ENCODE measurements at regions not wholly inside any gene's neighbourhood (a gene's known extent, or its start where the extent isn't known, plus 50 kb on each side); places are given as distances from the start of the nearest gene placed in this dataset.

GRCh38 chr17:14454746-14455145 lies 153.9 kb downstream of the HS3ST3B1 start:
- H3K27ac ChIP-seq (ENCODE audit: low read length) = no peak overlapping the region
- H4K20me1 ChIP-seq (ENCODE audit: insufficient read depth) = no peaks in the 10 kb centered on the region
- TF ChIP-seq POLR2AphosphoS5 (IDR thresholded peaks at IDR 0.05) = no peak
- TF ChIP-seq MXI1 (conservative IDR thresholded peaks at IDR 0.05; ENCODE audit: poor library complexity, severe bottlenecking) = no peak
- no peak for TF ChIP-seq TAF1 (IDR thresholded peaks at IDR 0.05; ENCODE audit: low read depth)
- no peak for TF ChIP-seq CTCF (IDR thresholded peaks at IDR 0.05; ENCODE audit: poor library complexity, severe bottlenecking)
- TF ChIP-seq EP300 (conservative IDR thresholded peaks at IDR 0.05; ENCODE audit: poor library complexity, severe bottlenecking) = no peak
- TF ChIP-seq RAD21 (conservative IDR thresholded peaks at IDR 0.05) = no peak
- TF ChIP-seq REST (IDR thresholded peaks at IDR 0.05; ENCODE audit: borderline replicate concordance) = no peak
- TF ChIP-seq EZH2 (IDR thresholded peaks at IDR 0.05; ENCODE audit: borderline replicate concordance, insufficient read depth, low read length, poor library complexity, severe bottlenecking) = no peak
- no peak for TF ChIP-seq SMC3 (conservative IDR thresholded peaks at IDR 0.05; ENCODE audit: poor library complexity)

GRCh38 chr17:14452856-14453255 lies 152.0 kb downstream of the HS3ST3B1 start:
- Histone ChIP-seq H3K9ac (ENCODE audit: low read length) (no peak overlapping the region), H2AFZ (ENCODE audit: low read depth, low read length) (no peak overlapping the region), H4K20me1 (ENCODE audit: insufficient read depth) (no peaks in the 10 kb centered on the region), H3K9me2 (ENCODE audit: insufficient read depth, low read length) (no peaks in the 10 kb centered on the region), H3K4me2 (ENCODE audit: low read length) (no peak overlapping the region), H3K4me3 (ENCODE audit: low read length) (no peak overlapping the region), H3K79me2 (replicated peaks; ENCODE audit: insufficient read depth, low read length) (no peaks in the 10 kb centered on the region), H3F3A (ENCODE audit: insufficient read depth, low read length, poor library complexity, severe bottlenecking) (no peaks in the 10 kb centered on the region), H3K9me3 (ENCODE audit: low read length) (no peaks in the 10 kb centered on the region), H3K27ac (ENCODE audit: low read length) (no peak overlapping the region), H3K27me3 (ENCODE audit: insufficient read depth, low read depth, low read length) (no peaks in the 10 kb centered on the region), H3K36me3 (ENCODE audit: insufficient read depth, low read length) (no peaks in the 10 kb centered on the region)
- TF ChIP-seq REST (IDR thresholded peaks at IDR 0.05; ENCODE audit: borderline replicate concordance) (no peak), EP300 (conservative IDR thresholded peaks at IDR 0.05; ENCODE audit: poor library complexity, severe bottlenecking) (no peak), POLR2AphosphoS5 (IDR thresholded peaks at IDR 0.05) (no peak), MXI1 (conservative IDR thresholded peaks at IDR 0.05; ENCODE audit: poor library complexity, severe bottlenecking) (no peak), RAD21 (conservative IDR thresholded peaks at IDR 0.05) (no peak), TAF1 (IDR thresholded peaks at IDR 0.05; ENCODE audit: low read depth) (no peak), CTCF (IDR thresholded peaks at IDR 0.05; ENCODE audit: poor library complexity, severe bottlenecking) (no peak), EZH2 (IDR thresholded peaks at IDR 0.05; ENCODE audit: borderline replicate concordance, insufficient read depth, low read length, poor library complexity, severe bottlenecking) (no peak), SMC3 (conservative IDR thresholded peaks at IDR 0.05; ENCODE audit: poor library complexity) (no peak)

More at GRCh38 chr17:14454746-14455145, 153.9 kb downstream of the HS3ST3B1 start:
- Histone ChIP-seq H3K79me2 (replicated peaks; ENCODE audit: insufficient read depth, low read length) (no peaks in the 10 kb centered on the region), H3F3A (ENCODE audit: insufficient read depth, low read length, poor library complexity, severe bottlenecking) (no peaks in the 10 kb centered on the region), H3K4me3 (ENCODE audit: low read length) (no peak overlapping the region), H3K9ac (ENCODE audit: low read length) (no peak overlapping the region), H3K9me3 (ENCODE audit: low read length) (no peaks in the 10 kb centered on the region), H3K9me2 (ENCODE audit: insufficient read depth, low read length) (no peaks in the 10 kb centered on the region), H2AFZ (ENCODE audit: low read depth, low read length) (no peak overlapping the region), H3K4me2 (ENCODE audit: low read length) (no peak overlapping the region), H3K27me3 (ENCODE audit: insufficient read depth, low read depth, low read length) (no peaks in the 10 kb centered on the region), H3K36me3 (ENCODE audit: insufficient read depth, low read length) (no peaks in the 10 kb centered on the region)

Data from neural cell (in vitro differentiated cells).